HG03039 (cell line): ENCODE measurements at regions not wholly inside any gene's neighbourhood (a gene's known extent, or its start where the extent isn't known, plus 50 kb on each side); places are given as distances from the start of the nearest gene placed in this dataset.

Experiments used
- ATAC-seq: cut with Tn5 transposase; IDR thresholded peaks from one replicate; pipeline ENCODE4 v1.9.1; 2021; ENCODE audit warnings: mild to moderate bottlenecking, moderate library complexity; ENCODE audit not compliant: unreplicated experiment

GRCh38 chr14:85106506-85106905 lies 423.4 kb upstream of the FLRT2 start:
- no peak for ATAC-seq

DNA sequence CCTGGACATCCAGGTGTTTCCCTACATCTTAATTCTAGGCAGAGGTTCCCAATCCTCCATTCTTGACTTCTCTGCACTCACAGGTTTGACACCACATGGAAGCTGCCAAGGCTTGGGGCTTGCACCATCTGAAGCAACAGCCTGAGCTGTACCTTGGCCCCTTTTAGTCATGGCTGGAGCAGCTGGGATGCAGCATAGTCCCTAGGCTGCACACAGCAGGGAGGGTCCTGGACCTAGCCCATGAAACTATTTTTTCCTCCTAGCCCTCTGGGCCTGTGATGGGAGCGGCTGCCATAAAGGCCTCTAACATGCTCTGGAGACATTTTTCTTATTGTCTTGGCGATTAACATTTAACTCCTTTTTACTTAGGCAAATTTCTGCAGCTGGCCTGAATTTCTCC lies 417.2 kb upstream of the FLRT2 start:
- ATAC-seq = no peak

- ATAC-seq = no peak
Observed at GRCh38 chr14:85115921-85116320, 414.0 kb upstream of the FLRT2 start.

DNA sequence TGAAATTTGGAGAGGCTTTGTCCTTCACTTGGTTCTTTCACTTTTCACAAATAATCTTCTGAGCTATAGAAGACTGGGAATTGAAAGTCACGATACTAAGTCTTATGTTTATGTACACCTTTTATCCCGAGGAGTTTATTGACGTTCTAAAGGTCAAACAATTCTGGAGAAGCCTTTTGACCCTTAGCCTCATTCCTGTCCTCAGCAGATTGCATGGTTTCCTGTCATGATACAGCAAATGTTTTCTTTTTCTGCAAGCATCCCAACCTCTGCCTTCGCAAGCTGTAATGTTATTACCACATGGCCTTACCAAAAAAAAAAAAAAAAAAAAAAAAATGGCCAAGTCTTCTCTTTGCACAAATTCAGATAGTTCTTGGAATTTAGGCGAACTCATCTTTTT lies 411.7 kb upstream of the FLRT2 start:
- ATAC-seq = no peak

DNA sequence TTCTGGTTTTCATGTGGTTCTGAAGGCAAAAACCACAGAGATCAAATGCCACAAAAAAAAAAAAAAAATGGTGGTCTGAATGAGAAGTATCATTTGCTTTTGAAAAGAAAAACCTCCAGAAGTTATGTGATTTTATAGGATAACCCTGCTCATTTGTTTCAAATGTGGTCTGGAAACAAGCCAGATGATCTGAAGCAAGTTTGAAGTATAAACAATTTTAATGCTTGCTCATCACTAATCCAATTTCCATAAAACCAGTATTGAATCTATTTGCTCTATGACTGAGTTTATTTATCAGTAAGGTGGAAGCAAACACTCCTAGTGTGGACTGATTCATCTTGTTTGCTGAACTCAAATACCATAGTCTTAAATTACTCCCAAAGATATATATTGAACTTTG lies 407.3 kb upstream of the FLRT2 start:
- no peak for ATAC-seq

DNA sequence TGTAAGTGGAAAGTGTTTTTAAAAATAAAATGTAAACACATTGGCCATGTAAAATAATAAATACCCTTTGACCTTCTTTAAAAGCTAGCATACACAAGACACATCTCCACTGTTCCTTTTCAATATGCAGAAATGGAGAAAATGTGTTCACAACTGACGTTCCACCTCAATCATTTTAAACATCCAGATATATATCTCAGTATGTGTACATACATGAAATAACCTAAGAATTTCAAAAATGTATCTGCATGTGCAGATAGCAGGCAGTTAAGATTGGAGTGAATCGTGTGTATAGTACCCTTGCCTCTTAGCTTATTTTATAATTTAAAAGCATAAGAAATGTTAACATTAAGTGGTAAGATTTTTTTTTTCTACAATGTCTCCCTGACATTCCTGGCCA lies 406.2 kb upstream of the FLRT2 start:
- ATAC-seq = no peak

GRCh38 chr14:85124631-85125290 lies 405.2 kb upstream of the FLRT2 start:
- ATAC-seq = no peak

GRCh38 chr14:85125291-85125670 lies 404.7 kb upstream of the FLRT2 start:
- no peak for ATAC-seq

DNA sequence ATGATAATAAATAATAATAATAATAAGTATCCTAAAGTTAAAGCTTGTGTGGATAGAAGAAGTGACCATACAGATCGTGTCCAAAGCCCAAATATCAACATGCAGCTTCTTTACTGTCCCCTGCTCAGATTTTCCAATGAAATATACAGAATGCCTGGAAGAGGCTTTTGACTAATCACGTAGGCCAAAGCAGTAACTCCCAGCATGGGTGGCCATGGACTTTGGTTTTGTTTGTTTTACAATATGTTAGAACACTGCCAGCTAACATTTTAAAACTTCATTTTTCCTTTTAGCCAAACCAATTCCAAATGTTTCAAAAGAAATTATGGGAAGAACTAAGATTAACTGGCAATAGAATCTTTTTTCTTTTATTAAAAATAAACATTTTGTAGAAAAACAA lies 400.0 kb upstream of the FLRT2 start:
- ATAC-seq = no peak

- ATAC-seq = no peak
Observed at GRCh38 chr14:85131226-85131922, 398.6 kb upstream of the FLRT2 start.

GRCh38 chr14:85142982-85143381 lies 387.0 kb upstream of the FLRT2 start:
- no peak for ATAC-seq

DNA sequence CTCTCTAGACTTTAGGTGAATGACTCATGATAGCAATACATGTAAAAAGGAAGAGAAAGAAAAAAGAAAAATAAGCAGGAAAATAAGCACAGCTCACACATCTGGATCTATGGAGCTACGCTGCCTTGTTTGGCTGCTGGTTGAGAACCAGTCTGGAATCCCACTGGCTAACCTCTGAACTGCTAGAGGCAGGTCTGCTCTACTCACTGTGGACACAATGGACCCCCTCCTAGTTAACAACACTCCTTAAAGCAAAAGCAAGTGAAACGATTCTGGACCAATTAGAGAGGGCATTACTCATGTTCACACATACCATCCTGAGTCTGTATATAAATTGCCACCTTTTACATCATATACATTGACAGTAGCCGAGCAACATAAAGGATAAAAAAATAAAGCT lies 383.2 kb upstream of the FLRT2 start:
- no peak for ATAC-seq

DNA sequence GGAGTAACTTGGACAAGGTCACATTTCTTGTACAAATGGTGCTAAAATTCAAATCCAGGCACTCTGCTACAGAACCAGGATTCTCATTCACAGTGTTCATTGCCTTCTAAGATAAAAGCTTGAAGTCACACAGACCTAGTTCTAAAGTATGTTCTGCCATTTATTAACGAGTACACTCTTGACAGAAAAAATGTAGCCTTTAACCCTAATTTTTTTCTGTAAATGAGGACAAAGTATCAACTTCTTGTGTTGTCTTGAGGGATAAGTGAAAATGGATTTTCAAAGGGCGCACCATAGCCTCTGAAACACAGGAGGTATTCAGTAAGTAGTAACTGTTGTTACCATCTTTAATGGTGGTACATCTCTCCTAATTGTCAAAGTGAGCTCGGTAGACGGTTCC lies 379.8 kb upstream of the FLRT2 start:
- ATAC-seq = no peak

DNA sequence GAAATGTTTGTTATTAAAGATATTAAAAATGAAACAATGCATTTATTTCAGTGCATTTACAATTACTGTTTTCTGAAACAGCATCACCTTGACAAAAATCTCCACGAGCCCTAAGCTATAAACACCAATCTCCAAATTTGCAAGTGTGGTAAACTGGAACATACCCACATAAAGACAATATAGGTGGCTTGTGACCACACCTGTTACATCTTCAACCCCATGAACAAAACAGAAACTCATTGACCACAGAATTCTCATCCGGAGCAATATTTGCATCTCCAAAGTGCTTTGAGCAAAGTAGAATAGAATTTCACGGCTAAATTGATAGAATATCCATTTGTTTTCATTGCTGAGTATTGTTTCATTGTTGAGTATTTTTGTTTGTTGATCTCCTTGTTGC lies 375.2 kb upstream of the FLRT2 start:
- ATAC-seq = no peak

- no peak for ATAC-seq
Observed at GRCh38 chr14:85156319-85156718, 373.6 kb upstream of the FLRT2 start.

GRCh38 chr14:85159726-85160125 lies 370.2 kb upstream of the FLRT2 start:
- no peak for ATAC-seq

- no peak for ATAC-seq
Observed at GRCh38 chr14:85165094-85165493, 364.9 kb upstream of the FLRT2 start.

GRCh38 chr14:85169381-85169780 lies 360.6 kb upstream of the FLRT2 start:
- no peak for ATAC-seq

- ATAC-seq = no peak
Observed at GRCh38 chr14:85172290-85172689, 357.7 kb upstream of the FLRT2 start.

DNA sequence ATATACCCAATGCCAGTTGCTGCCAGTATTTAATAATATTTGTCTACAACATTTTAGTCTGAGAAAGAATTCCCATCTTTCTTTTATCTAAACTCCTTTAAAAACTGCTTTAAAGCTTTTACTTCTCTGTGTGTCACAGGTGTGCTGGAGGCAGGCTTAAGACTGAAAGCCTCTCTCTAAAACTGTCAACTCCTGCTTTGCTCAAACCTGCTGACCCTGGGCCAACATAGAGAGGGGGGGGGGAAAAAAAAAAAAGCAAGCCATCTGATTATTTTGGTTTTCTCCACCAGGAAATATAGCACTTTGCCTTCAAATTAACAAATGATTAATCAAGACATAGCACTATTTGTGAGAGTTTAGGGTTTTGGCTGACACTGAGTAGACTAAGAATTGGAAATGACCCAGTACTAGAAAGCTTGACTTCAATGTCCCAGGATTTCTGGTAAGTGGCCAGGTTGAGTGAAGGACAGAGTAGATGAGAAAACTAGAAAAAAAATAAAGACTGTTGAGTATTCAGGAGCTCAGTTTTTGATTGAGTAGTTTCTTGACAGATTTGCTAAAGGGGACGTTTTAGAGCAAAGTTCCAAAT lies 357.0 kb upstream of the FLRT2 start:
- no peak for ATAC-seq

DNA sequence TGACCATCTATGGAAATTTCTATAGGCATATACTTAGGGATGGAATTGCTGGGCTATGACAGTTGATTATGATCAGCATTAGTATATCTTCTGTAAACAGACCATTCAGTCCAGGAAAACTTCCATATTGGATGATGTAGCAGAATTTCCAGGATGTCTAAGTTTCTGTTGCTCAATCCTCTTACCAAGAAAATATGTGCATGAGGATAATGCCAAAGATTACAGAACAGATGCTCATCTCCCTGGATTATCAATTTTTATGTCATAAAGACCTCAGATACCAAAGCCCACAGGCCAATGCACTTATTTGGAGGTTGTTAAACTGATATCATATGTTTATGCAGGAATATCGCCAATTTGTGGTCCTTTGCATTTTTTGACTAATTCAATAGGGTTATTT lies 354.4 kb upstream of the FLRT2 start:
- no peak for ATAC-seq

DNA sequence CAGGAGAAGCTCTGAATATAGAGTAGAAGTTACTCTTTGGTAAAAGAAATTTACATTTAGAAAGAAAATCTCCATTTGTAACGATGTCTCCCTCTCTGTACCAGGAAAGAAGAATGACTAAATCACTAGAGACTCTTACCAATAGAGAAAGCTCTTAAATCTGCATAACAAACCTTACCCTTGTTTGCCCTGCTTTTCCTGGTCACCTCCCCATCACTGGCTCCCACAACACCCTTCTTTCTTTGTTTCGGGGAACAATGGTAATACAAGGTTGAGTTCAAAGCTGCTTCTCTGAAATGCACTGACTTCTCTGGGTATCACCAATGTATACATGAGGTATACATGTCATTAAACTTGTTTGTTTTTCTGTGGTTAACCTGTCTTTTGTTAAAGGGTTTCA lies 351.1 kb upstream of the FLRT2 start:
- no peak for ATAC-seq

GRCh38 chr14:85180876-85181275 lies 349.1 kb upstream of the FLRT2 start:
- ATAC-seq = no peak
